H4 (cell line): ENCODE measurements at regions not wholly inside any gene's neighbourhood (a gene's known extent, or its start where the extent isn't known, plus 50 kb on each side); places are given as distances from the start of the nearest gene placed in this dataset.

Experiments used
- DNase-seq: peaks from one replicate; pipeline ENCODE4 v3.0.0-alpha.2; 2015; ENCODE audit warnings: low spot score

DNA sequence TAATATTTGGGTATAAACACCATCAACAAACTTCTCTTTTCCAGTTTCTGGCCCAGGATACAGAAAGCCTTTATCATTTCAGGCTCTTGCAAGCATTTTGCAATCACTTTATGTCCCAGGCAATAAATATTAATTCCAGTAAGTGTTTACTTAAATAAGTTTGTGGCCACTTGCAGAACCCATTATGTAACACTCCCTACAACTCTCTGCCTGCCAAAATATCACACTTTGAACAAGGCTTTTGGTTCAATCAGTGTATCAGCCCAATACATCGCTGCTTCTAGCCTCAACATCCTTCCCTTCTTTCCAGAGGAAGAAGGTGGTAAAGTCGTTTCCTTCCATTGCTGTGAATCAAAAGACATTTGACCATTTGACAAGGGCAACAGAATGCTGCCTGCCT is 203.0 kb upstream of the USP25 start:
- no peak for DNase-seq

GRCh38 chr21:15528346-15528745 is 201.4 kb upstream of the USP25 start:
- DNase-seq = no peak

- no peak for DNase-seq
Measured at GRCh38 chr21:15531986-15532385, 197.8 kb upstream of the USP25 start.

DNA sequence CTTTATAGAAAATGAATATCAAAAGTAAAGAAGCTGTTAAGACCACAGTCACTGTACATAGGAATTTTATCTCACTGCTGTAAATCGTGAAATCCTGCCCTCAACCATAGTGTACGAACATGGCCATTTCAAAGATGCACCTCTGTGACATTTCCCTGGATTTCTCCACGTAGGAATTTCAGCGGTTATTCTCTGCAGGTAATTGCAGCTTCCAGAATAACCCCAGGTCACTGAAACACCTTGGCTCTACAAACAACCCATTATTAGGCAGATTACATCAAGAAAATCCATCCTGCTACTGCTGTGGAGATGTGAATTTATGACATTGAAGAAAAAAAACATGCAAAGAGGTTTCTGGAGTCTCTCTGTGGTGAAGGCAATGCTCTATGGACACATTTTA is 196.2 kb upstream of the USP25 start:
- no peak for DNase-seq

- DNase-seq = no peak
Measured at GRCh38 chr21:15534450-15534886, 195.3 kb upstream of the USP25 start.

DNA sequence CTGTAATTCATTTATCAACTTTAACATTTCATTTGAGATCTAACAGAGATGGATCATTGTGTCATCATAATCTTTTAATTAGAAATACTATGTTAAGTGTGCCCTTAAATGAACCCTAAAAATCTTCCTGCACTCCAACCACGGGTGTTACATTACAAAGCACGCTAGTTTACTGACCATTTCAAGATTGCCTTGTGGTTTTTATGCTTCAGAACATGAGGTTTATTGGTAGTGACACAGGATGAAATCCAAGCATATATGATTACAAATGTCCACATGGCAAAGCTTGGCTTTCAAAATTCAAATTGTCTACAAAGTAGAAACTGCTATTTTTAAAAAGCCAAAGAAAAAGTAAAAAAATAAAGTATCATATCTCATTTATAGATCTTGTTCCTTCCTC is 190.4 kb upstream of the USP25 start:
- DNase-seq = peak; percentile 52

DNA sequence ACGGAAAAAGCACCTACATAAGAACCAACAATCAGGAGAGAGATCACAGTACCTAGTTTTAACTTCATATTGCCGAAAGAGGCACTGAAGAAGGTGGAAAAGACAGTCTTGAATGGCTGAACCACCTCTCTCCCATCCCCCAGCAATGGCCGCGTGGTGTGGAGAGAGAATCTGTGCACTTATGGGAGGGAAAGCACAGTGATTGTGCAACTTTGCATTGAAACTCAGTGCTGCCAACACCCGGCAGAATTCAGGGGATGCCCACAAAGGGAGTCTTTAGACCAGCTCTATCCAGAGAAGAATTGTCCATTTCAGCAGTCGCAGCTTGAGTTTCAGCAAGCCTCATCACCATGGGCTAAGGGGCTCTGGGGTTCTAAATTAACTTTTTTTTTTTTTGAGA is 186.3 kb upstream of the USP25 start:
- peak; percentile 61 for DNase-seq

- no peak for DNase-seq
Measured at GRCh38 chr21:15549671-15550070, 180.1 kb upstream of the USP25 start.

DNA sequence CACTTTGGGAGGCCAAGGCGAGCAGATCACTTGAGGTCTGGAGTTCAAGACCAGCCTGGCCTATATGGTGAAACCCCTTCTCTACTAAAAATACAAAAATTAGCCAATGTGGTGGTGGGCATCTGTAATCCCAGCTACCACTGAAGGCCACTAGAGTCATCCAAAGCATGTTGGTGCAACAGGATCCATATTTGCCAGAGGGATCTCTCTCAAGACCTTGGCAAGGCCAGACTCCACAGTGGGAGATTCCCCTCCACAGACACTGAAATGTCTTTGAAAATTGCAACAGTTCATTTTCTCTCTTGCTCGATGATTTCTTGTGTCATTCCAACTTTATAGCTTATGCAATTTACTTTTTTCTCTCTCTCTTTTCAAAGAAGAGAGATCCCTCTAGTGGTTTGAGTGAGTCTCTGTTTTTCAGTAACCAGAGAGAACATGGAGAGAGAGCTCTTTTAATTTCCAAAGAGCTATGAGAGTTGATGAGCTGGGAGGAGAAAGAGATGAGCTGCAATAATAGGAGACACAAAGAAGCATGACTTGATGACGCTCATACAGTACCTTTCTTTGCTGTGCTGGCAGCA is 176.8 kb upstream of the USP25 start:
- peak; percentile 10 for DNase-seq

DNA sequence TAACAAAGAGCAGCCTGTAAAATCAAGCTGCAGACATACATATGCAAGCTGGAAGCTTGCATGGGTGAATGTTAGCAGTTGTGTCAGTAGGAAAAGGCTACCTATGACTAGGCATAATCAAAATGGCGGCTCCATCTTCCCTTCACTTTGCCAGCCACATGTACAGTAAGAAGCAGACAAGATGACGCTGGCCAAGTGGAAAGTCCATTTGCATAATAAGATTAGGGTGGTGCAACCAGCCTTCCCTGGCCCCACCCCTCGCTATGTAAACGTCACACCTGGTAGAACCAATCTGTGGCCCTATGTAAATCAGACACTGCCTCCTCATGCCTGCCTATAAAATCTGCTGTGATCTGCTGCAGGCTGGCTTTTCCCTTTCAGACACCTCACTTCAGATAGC is 171.9 kb upstream of the USP25 start:
- peak; percentile 55 for DNase-seq

DNA sequence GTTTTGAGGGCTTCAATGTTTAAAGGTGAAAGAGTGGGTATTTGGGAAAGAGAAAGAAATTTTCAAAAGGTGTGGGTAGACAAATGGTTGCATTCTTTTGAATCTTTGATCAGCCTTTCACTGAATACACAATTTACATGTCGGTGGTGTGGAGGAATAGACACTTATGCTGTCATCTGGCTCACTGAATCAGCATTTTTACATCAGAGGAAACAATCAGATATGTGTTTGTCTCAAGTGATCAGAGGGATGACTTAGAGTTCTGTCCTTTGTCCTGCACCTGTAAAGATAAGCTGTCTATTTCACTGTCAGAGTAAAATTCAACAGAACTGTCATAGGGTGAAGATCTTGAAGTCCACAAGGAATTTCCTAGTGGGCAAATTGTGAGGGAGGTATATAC is 170.9 kb upstream of the USP25 start:
- no peak for DNase-seq

DNA sequence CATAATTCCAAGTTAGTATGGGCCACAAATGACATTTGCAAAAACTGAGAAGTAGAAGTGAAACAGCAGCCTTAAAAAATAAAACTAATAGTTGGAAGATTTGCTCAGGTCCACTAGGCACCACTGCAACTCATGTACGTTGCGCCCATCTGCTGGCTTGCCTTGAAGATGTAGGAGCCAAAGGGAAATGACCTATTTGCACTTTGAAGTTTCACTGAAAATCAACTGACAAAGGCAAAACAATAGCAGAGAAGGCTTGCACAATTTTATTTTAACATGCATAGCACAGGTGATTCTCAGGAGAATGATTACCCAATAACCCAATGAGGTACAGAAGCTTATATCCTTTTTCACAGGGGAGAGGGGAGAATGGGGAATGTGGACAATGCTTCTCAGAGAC is 170.1 kb upstream of the USP25 start:
- no peak for DNase-seq

DNA sequence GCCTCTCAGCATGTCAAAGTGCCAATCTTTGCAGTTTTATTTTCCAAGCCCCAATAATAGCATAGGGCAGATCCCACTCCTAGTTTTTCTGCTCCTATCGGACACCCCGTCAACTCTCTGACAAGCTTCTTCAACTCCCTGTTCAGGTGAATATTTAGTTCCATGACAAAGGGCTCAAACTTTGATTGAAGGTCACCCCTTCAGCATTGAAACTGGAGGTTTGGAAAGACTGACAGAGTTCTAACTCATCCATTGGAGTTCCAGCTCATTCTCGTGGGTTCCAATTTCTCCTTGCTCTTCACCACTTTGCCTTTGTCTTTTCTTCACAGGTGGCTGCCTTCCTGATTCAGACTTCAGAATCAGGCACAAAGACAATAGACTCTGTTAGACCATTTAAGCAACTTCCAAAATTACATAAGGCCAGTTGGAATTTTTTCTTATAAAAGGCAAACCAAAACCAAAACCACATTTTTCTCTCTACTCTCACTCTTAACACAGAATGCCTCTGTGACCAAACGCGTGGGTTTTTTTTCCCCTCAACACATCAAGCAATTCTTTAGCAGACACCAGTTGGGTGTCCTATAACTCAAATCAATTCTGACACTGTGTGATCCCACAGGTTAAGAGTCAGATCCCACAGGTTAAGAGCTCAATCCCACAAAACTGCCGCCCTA is 169.3 kb upstream of the USP25 start:
- DNase-seq = no peak

DNA sequence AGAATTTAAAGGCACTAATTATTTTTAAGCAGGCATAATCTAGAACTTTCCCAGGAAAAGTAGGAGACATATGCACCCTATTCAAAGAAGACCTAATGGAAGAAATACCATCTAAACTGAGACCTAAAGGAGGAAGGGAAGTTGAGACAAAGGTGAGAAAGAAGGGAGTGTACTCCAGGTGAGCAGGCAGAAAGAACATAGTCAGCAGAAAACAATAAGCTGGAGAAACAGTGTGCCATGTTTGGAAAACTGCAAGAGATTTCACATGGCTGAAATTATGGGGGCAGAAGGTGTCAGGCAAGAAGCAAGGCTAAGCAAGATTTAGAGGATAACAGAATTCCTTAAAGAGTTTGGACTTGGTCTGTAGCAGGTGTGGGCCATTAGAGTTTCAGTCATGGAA is 167.0 kb upstream of the USP25 start:
- no peak for DNase-seq

- no peak for DNase-seq
Measured at GRCh38 chr21:15564907-15565306, 164.9 kb upstream of the USP25 start.

- no peak for DNase-seq
Measured at GRCh38 chr21:15566703-15567102, 163.1 kb upstream of the USP25 start.

DNA sequence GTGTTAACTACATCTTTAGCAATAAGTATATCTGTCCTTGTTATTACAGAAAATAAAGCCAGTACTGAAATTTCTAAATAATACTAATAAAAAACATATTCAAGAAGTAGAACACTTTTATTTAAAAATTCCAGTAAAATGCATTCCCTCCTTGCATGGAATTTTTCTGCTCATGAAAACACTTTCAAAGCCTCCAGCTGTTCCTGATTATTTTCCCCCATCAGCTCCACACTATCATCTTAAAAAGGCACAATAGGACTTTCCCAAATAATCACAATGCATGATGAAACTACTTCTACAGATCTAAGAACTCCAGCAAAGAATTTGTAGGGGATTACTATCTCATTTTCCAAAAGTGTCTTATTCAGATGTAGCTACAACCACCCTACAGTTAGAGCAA is 162.6 kb upstream of the USP25 start:
- no peak for DNase-seq

DNA sequence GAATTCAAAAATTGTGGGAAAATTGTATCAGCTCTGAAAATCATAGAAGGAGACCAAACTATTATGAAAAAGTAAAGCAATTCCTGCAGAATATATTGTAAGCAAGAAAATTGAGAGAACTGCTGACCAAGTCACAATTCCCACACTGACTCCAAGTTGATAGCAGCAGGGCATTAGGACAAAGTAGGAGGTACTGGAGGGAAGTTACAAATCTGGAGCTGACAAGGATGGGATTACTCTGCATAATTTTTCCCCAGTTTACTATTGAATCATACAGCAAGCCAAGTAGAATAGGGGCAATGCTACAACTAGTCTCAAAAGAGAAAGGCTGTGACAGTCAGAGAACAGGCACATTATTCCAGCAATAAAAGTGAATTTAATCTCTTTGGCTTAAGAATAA is 161.3 kb upstream of the USP25 start:
- DNase-seq = no peak

GRCh38 chr21:15586752-15587427 is 142.9 kb upstream of the USP25 start:
- no peak for DNase-seq

- peak; percentile 37 for DNase-seq
Measured at GRCh38 chr21:15592271-15592860, 137.4 kb upstream of the USP25 start.

DNA sequence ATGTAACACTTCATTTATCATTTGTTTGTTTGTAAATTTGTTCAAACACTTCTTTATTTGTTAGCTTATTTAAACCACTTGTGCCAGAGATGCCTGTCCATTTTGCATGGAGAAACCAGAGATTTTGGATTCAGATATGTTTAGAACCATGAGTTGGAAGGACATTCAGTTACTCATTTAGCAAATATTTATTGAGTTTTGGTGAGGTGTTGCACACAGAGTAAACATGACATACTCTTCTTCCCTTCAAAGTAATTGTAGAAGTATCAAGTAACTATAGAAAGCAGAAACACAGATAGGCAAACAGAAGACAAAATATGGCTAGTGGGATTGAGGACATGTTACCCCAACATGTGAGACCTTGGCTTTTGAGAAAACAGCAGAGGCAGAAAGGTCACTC is 136.8 kb upstream of the USP25 start:
- no peak for DNase-seq

GRCh38 chr21:15601390-15601789 is 128.4 kb upstream of the USP25 start:
- no peak for DNase-seq

- DNase-seq = peak; percentile 30
Measured at GRCh38 chr21:15604413-15604812, 125.4 kb upstream of the USP25 start.
